ENCODE measurements at regions not wholly inside any gene's neighbourhood (a gene's known extent, or its start where the extent isn't known, plus 50 kb on each side); places are given as distances from the start of the nearest gene placed in this dataset.

DNA sequence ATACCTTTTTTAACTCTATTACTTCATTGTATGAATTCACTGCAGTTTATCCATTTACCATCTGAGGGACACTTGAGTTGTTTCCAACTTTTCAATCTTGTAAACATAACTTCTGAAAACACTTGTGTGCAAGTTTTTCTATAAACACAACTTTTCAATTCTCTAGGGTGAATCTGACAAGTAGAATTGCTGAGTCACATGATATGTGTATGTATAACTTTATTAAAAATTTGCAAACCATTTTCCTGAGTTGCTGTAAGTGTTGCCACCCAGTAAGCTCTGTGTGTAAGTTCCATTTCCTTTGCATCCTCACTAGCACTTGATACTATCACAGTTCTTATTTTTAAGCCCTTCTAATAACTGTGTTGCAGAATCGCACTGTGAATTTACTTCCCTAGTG, 1415.6 kb upstream of the ATXN8OS start:
- H3K27ac ChIP-seq (replicated peaks): no peak overlapping the region
- no peak for DNase-seq (ENCODE audit: low read depth in 1 of 2, low spot score in 1 of 2)
- no peaks in the 10 kb centered on the region for H3K27me3 ChIP-seq (ENCODE audit: insufficient read depth, poor library complexity, severe bottlenecking)
- TF ChIP-seq, protein P1, sequence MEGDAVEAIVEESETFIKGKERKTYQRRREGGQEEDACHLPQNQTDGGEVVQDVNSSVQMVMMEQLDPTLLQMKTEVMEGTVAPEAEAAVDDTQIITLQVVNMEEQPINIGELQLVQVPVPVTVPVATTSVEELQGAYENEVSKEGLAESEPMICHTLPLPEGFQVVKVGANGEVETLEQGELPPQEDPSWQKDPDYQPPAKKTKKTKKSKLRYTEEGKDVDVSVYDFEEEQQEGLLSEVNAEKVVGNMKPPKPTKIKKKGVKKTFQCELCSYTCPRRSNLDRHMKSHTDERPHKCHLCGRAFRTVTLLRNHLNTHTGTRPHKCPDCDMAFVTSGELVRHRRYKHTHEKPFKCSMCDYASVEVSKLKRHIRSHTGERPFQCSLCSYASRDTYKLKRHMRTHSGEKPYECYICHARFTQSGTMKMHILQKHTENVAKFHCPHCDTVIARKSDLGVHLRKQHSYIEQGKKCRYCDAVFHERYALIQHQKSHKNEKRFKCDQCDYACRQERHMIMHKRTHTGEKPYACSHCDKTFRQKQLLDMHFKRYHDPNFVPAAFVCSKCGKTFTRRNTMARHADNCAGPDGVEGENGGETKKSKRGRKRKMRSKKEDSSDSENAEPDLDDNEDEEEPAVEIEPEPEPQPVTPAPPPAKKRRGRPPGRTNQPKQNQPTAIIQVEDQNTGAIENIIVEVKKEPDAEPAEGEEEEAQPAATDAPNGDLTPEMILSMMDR (IDR thresholded peaks at IDR 0.05; ENCODE audit: insufficient read depth, low read length): no peak
- TF ChIP-seq GABPA (IDR thresholded peaks at IDR 0.05; ENCODE audit: low read depth) (no peak), SPI1 (IDR thresholded peaks at IDR 0.05; ENCODE audit: borderline replicate concordance, low read depth) (no peak), POLR2AphosphoS5 (IDR thresholded peaks at IDR 0.05; ENCODE audit: low read depth) (no peak)
- TF ChIP-seq, protein P2, sequence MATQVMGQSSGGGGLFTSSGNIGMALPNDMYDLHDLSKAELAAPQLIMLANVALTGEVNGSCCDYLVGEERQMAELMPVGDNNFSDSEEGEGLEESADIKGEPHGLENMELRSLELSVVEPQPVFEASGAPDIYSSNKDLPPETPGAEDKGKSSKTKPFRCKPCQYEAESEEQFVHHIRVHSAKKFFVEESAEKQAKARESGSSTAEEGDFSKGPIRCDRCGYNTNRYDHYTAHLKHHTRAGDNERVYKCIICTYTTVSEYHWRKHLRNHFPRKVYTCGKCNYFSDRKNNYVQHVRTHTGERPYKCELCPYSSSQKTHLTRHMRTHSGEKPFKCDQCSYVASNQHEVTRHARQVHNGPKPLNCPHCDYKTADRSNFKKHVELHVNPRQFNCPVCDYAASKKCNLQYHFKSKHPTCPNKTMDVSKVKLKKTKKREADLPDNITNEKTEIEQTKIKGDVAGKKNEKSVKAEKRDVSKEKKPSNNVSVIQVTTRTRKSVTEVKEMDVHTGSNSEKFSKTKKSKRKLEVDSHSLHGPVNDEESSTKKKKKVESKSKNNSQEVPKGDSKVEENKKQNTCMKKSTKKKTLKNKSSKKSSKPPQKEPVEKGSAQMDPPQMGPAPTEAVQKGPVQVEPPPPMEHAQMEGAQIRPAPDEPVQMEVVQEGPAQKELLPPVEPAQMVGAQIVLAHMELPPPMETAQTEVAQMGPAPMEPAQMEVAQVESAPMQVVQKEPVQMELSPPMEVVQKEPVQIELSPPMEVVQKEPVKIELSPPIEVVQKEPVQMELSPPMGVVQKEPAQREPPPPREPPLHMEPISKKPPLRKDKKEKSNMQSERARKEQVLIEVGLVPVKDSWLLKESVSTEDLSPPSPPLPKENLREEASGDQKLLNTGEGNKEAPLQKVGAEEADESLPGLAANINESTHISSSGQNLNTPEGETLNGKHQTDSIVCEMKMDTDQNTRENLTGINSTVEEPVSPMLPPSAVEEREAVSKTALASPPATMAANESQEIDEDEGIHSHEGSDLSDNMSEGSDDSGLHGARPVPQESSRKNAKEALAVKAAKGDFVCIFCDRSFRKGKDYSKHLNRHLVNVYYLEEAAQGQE (IDR thresholded peaks at IDR 0.05; ENCODE audit: insufficient replicate concordance, low read depth): no peak
- no peak overlapping the region for H3K4me3 ChIP-seq (replicated peaks; ENCODE audit: insufficient read depth, low read length)

DNA sequence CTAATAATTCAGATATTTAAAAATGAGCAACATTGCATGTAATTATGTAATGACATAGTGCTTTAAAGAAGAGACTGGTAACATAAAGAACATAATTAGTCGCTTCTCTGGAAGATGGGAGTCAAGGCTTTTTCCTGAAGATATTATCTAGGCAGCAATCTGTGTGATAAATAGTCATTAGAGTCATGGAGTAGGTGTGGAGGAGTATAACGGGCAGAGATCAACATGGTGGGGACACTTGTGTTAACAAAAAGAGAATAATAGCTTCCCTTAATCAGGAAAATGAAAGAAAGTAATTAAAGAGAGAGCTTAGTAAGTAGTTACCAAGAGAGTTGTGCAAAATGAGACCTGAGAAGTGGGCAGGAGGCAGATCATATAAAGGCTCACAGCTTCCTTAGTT, 1417.1 kb upstream of the ATXN8OS start:
- no peak for TF ChIP-seq POLR2AphosphoS5 (IDR thresholded peaks at IDR 0.05; ENCODE audit: low read depth)
- no peak for TF ChIP-seq GABPA (IDR thresholded peaks at IDR 0.05; ENCODE audit: low read depth)
- TF ChIP-seq, protein P2 (IDR thresholded peaks at IDR 0.05; ENCODE audit: insufficient replicate concordance, low read depth): no peak
- no peak for TF ChIP-seq SPI1 (IDR thresholded peaks at IDR 0.05; ENCODE audit: borderline replicate concordance, low read depth)
- no peaks in the 10 kb centered on the region for H3K27me3 ChIP-seq (ENCODE audit: insufficient read depth, poor library complexity, severe bottlenecking)
- DNase-seq (ENCODE audit: low read depth in 1 of 2, low spot score in 1 of 2): no peak

DNA sequence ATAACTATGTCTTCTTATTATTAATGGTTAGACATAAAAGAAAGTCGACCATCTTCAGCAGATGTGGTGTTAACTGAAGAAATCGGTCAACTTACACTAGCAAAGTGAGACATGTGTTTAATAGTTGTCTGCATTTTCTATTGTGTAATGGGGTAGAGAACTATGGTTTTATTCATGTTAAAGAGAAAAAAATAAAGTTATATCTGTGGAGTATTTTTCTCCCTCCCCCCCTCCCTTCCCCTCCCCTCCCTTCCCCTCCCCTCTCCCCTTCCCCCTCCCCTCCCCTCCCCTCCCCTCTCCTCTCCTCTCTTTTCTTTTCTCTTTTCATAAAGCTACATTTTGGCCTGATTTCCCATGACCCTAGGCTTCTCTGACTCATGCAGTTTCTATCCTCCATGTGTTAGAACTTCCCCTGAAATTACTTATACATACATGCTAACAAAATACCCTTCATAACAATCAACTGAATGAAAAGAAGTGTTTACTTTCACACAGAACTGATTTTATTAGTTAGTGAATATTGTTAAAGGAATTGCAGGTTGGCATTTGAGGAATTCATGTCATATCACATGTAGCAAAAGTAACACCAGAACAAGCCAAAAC, 1431.0 kb upstream of the ATXN8OS start:
- Histone ChIP-seq H3K27me3 (ENCODE audit: insufficient read depth, poor library complexity, severe bottlenecking) (no peaks in the 10 kb centered on the region), H3K27ac (replicated peaks) (no peak overlapping the region), H3K4me3 (replicated peaks; ENCODE audit: insufficient read depth, low read length) (no peak overlapping the region)
- DNase-seq (ENCODE audit: low read depth in 1 of 2, low spot score in 1 of 2): no peak
- TF ChIP-seq SPI1 (IDR thresholded peaks at IDR 0.05; ENCODE audit: borderline replicate concordance, low read depth) (no peak), GABPA (IDR thresholded peaks at IDR 0.05; ENCODE audit: low read depth) (no peak), POLR2AphosphoS5 (IDR thresholded peaks at IDR 0.05; ENCODE audit: low read depth) (no peak)
- TF ChIP-seq, protein P1 (IDR thresholded peaks at IDR 0.05; ENCODE audit: insufficient read depth, low read length): no peak
- TF ChIP-seq, protein P2 (IDR thresholded peaks at IDR 0.05; ENCODE audit: insufficient replicate concordance, low read depth): no peak

More for the DNA sequence above, 1417.1 kb upstream of the ATXN8OS start:
- Histone ChIP-seq H3K4me3 (replicated peaks; ENCODE audit: insufficient read depth, low read length) (no peak overlapping the region), H3K27ac (replicated peaks) (no peak overlapping the region)

Data from HL-60 (cell line).